HPDE6-E6E7 (cell line): ENCODE measurements at regions not wholly inside any gene's neighbourhood (a gene's known extent, or its start where the extent isn't known, plus 50 kb on each side); places are given as distances from the start of the nearest gene placed in this dataset.

ENCODE experiments used
- DNase-seq: peaks from one replicate; pipeline ENCODE4 v3.0.0; 2011; ENCODE audit warnings: missing footprints; ENCODE audit errors: extremely low spot score

DNA sequence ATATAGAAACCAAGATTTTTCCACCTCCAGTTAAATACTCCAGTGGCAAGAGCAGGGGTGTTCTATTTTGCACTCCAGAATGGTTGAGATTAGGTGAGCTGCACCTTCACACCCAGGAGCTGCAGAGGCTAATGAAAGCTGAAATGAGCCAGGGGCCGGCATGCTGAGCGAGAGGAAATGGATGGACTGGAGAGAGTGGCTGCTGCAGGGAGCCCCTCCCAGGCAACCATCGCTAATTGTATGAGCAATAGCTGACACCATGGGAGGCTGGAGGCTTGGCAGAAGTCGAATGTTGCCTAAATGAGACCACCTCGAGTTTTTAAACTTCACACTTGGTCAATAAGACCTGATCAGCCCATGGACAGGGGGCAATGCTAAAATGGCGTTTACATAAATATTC, 301.8 kb upstream of the TMPO start:
- no peak for DNase-seq

GRCh38 chr12:98217257-98217656, 298.1 kb upstream of the TMPO start:
- no peak for DNase-seq

DNA sequence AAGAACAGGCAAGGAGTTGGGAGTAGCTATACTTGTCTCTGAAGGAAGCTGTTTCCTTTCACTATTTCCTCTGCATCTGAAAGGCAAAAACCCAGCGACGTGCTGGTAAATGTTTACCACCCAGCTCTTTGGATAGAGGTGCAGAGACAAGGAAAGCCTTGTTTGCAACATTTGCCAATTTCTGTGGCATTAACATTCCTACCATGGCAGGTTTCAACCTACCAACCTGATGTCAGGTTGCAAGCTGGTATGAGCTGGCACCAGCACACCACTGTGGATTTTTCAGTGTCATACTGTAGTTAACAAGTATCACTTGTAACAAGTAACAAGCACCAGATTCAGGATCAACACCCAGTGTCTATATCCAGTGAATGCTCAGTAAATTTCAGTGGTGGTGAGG, 294.8 kb upstream of the TMPO start:
- DNase-seq: no peak

GRCh38 chr12:98221243-98221808, 294.1 kb upstream of the TMPO start:
- DNase-seq: no peak

DNA sequence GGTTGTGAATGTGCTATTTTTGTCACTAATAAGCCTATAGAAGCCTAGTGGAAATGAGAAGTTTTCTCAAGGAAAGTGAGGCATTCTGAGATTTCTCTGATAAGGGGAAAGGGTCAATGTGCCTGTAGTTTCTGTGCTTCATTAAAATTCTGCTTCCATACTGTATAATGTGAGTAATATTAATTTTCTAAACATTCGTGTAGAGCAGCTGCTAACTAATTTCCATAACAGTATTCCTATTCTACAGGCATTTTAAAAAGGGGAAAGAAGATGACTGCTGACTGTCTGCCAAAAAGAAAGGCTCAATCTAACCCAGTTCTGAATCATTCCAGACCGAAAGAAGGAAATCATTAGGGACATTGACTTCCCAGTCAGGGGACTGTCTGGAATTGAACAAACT, 293.3 kb upstream of the TMPO start:
- no peak for DNase-seq

DNA sequence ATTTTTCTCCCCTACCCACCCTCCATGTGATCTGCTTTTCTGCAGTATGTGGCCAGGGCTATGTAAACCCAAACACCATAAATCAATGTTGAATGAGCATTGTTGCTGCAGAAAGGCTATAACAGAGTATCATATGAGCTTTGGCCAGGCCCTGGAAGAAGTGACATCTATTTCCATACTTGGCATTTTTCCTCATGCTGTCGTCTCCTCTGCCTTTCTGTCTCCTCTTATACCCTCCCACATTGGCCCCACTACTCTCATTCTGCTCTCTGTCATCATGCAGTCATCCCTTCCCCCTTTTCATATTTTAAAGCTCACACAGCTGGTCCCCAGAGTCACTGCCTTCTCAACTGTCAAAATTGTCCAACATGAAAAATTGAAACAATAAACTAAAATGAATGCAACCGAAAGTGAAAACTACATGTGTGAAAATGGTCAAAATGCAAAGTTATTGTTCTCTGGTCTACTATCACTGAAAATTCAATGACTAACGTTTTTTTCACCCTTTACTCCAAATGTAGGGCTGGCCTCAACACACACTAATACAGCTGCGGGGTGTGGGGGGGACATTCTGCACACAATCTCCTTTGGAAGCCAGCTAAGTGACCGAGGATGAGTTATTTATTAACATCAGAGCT, 290.7 kb upstream of the TMPO start:
- DNase-seq: no peak

DNA sequence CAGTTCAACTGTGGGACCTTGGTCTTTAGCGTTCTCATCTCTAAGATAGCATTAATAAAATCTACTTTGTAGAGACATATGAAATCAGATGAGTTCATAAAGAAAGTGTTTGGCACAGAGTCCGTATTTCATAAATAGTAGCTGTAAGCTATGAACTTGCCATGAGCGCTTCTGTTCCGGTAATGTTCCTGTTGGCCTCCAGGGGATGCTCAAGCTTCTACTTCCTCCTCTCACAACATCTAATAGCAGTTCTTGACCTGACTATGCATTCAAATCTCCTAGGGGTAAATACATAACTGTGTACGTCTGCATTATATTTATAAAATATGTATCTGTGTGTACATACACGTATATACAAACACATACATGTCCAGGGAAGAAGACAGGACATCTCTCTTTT, 288.2 kb upstream of the TMPO start:
- DNase-seq: no peak

DNA sequence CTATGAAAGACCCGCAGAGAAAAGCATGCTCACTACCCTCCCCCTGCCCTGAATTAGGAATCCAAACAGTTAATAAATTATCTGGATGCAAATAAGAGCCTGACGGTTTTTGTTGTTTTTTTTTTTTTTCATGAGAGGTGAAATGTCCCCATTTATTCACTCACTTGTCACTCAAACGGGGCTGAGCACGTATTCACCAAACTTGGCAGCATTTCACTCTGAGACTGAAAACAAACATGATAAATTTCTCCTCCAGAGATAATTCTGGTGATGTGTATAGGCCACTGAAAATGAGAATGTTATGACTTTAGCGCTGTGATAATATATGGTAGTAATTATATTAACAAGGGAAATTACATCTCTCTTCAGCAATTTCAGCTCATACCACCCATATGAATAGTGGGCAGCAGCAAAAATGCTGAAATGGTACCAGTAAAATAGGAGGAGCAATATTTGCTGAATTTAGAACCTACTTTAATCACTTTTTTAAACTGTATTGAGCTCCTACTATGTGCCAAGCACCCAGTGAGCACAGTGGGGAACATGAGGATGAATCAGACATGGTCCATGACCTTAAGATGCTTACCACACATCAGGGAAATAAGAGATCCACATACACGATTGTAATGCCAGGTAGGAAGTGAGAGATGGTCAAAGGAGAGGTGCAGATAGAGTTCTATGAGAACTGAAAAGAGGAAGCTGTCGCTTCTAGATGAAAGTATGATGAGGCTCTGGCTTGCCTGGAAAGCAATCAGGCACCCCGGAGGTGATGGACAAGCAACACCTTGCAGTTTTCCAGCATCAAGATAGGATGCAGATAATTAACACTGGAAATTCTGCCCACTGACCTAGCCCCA, 286.5 kb upstream of the TMPO start:
- DNase-seq: no peak

GRCh38 chr12:98229540-98229924, 285.9 kb upstream of the TMPO start:
- DNase-seq: no peak

GRCh38 chr12:98232753-98233390, 282.5 kb upstream of the TMPO start:
- DNase-seq: no peak

DNA sequence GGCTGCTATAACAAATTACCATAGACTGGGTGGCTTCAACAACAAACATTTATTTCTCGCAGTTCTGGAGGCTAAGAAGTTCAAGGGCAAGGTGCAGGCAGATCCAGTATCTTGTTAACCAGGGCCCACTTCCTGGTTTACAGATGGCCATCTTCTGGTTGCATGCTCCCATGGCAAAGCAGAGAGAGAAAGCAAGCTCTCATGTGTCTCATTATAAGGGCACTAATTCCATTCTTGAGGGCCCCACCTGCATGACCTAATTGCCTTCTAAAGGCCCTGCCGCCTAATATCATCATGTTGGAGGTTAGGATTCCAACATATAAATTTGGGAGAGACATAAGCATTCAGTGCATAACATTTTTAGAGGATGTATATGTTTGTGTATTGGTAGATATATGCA, 280.1 kb upstream of the TMPO start:
- no peak for DNase-seq

DNA sequence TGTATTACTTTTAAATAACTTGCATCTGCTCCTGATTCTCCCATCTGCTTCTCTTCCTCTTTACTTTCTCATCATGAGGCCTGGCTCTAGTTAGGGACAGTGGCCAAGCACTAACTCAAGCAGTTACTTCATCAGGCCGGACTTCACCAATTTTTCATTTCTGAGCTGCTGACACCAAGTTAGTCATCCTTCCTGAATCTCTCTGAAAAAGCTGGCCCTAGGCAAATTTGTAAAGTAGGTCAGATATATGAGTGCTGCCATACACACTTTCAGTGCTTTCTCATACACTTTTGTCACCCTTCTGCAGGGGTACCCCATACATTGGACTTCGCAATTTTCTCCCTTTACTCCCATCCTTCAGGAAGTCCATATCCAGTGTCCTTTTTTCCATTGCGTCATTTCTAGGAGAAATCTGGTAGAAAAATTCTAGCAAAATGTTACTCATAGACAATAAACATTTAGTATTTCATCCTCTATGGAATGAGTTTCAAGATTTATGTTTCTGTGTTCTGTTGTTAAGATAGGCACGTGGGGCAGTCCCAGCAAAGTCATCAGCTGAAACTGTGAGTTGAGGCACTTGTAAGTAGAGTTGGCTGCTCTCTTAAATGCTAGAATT, 276.8 kb upstream of the TMPO start:
- no peak for DNase-seq

DNA sequence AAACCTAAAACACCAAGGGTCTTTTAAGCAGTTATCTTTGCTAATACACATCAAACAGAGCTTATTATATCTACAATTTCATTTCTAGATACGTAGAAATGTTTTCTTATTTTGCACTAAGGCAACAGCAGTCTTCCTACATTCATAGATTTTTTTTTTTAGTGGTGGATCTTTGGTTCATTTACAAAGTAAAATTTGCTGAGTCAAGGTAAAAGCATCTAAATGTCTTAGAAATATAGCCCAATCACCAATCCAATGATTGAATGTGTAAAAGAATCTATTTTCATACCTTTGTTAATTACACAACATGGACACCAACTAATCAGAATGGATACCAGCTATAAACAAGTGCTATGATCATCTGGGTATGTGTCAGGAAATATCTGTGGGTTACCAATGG, 272.2 kb upstream of the TMPO start:
- no peak for DNase-seq

- DNase-seq: no peak
These were observed 271.3 kb upstream of the TMPO start for GRCh38 chr12:98244136-98244535.

- no peak for DNase-seq
These were observed 262.0 kb upstream of the TMPO start for GRCh38 chr12:98253207-98254037.

DNA sequence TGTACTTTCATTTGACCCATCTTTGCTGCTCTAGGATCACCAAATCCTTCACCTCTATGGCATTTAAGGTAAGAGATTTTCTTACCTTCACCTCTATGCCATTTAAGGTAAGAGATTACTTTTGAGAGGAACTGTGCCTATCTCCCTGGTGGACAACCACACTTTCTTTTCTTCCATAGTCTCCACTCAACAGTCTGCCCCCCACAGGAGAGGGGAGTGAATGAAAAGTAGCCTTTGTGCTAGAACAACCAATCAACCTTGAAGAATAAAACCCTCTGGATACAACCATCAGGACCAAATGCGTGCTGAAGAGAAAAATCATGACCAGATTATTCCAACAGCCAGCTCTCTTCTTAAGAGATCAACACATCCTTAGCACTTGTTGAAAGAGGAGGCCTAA, 258.6 kb upstream of the TMPO start:
- DNase-seq: no peak

GRCh38 chr12:98259693-98260092, 255.7 kb upstream of the TMPO start:
- no peak for DNase-seq

GRCh38 chr12:98260276-98260675, 255.1 kb upstream of the TMPO start:
- no peak for DNase-seq

GRCh38 chr12:98262902-98263301, 252.5 kb upstream of the TMPO start:
- DNase-seq: no peak

DNA sequence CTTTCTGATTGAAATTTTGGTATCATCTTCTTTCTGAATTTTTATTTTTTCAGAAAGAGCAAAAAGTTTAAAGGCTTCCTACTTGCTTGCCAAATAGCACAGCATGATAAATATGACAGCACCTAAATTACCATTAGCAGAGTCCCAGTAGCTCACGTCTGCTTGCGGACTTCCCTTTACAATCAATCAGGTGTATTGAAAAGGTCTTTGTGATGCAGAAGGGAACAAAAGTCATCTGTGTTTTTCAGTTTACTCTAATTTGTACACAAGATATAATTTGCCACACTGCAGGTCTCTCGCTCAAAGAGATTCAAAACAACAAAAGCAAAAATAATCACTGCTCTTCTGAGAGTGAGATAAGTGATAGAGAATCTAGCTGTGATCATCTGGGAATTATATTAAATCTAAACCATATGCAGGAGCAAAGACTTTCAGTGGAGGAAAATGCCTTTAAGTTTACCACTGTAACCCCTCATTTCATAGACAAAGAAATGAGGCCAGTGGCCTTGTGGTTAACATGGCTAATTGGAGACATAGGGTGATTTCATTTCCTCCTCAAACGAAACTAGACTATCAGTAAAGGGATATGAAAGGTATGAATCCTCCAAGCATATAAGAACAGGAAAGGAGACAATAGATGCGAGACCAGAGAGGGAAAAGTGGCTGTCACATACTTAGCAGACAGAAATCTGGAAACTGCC, 240.8 kb upstream of the TMPO start:
- no peak for DNase-seq

DNA sequence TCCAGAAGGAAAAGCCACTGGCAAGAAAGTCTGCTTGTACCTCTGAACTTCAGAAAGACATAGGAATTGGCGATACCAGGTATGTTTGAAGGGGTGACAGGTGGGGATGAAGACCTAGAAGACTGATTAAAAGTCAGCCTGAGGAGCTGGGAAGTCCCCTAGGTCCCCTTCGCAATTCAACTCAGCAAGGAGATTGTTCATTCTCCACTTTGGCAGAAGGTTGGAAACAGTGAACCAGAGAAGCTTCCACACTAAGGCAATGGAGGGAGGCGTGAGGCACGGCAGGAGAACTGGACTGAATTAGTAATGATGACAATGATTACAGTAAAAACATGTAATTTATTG, 240.3 kb upstream of the TMPO start:
- DNase-seq: no peak
